ENCODE measurements at regions not wholly inside any gene's neighbourhood (a gene's known extent, or its start where the extent isn't known, plus 50 kb on each side); places are given as distances from the start of the nearest gene placed in this dataset.

DNA sequence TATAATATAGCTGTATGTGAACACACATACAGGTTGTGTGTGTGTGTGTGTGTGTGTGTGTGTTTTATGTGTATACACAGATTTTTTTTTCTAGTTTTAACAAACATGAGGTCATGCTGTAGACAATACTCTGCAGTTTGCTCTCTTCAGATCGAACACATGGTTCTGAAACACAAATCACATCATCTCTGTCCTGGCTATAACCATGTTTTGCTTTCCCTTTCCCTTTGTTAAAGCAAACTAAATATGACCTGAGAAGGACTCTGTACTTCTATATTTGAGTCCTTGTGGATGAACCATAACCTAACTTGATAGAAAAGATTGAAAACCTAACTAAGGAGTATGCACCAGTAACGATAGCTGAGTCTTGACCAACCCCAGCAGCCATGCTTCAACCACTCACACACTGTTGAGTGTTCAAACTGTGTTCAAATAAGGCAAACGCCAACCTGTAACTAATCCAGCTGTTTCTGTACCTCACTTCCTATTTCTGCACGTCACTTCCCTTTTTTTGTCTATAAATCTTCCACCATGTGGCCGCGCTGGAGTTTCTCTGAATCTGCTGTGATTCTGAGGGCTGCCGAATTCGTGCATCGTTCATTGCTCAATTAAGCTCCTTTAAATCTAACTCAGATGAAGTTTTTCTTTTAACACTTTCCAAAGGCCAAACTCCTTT is 303.8 kb downstream of the HS3ST3B1 start:
- H3K4me3 ChIP-seq (ENCODE audit: low read depth, low read length): no peak overlapping the region
- no peak for DNase-seq (ENCODE audit: low read depth)
- TF ChIP-seq, protein P1, sequence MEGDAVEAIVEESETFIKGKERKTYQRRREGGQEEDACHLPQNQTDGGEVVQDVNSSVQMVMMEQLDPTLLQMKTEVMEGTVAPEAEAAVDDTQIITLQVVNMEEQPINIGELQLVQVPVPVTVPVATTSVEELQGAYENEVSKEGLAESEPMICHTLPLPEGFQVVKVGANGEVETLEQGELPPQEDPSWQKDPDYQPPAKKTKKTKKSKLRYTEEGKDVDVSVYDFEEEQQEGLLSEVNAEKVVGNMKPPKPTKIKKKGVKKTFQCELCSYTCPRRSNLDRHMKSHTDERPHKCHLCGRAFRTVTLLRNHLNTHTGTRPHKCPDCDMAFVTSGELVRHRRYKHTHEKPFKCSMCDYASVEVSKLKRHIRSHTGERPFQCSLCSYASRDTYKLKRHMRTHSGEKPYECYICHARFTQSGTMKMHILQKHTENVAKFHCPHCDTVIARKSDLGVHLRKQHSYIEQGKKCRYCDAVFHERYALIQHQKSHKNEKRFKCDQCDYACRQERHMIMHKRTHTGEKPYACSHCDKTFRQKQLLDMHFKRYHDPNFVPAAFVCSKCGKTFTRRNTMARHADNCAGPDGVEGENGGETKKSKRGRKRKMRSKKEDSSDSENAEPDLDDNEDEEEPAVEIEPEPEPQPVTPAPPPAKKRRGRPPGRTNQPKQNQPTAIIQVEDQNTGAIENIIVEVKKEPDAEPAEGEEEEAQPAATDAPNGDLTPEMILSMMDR (IDR thresholded peaks at IDR 0.05; ENCODE audit: low read depth, low read length, missing control alignments): no peak

DNA sequence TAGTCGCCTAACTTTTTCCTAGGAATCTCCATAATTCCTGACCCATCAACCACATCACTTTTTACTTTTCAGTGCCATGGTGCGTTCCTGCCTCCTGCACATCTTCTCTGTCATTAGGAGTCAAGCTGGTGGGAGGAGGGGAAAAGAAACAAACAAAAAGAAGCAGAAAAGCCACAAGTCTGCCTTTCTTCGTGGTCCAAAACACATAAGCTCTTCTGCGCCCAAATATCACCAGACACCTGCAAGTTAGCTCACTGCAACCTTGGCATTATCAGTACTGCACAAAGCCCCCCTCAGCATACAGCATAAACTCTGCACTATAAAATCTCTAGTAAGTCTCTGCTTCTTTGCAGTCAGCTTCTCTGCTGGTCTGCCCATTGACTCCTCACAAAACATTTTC is 295.3 kb downstream of the HS3ST3B1 start:
- no peak overlapping the region for H3K4me3 ChIP-seq (ENCODE audit: low read depth, low read length)
- TF ChIP-seq, protein P1 (IDR thresholded peaks at IDR 0.05; ENCODE audit: low read depth, low read length, missing control alignments): no peak
- DNase-seq (ENCODE audit: low read depth): no peak

DNA sequence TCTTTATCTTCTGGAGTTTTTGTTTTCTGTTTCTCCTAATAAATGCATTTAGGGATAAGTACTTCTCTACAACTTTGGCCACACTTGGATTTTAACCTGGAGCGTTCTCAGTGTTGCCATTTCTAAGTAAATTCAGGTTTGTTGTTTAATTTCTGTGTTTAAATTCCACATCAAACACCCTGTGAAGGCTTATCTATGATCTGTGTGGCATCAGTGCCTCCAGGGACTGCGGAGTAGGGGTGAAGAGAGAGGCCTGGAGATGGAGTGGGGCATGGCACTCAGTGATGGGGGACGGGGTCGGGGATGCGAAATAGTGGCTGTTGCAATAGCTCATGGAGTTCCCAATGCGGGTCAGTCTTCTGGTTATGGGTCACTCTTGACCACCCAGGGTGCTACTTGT is 294.8 kb downstream of the HS3ST3B1 start:
- no peak overlapping the region for H3K4me3 ChIP-seq (ENCODE audit: low read depth, low read length)
- TF ChIP-seq, protein P1 (IDR thresholded peaks at IDR 0.05; ENCODE audit: low read depth, low read length, missing control alignments): no peak
- DNase-seq (ENCODE audit: low read depth): no peak

DNA sequence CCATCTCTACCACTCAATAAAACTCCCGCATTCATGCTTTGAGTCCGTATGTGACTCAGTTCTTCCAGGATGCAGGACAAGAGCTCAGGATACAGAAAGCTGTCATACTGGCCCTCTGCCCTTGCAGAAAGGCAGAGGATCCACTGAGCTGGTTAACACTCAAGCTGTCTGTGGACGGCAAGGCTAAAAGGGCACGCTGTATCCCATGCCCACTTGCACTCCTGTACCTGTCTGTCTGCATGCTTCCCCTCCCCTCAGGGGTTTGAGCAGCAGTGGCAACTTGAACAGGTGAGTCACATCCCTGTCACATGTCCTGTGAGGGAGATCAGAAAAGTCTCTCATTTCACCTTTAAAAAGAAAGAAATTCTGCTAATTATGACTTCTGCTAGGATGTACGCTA is 293.8 kb downstream of the HS3ST3B1 start:
- DNase-seq (ENCODE audit: low read depth): no peak
- H3K4me3 ChIP-seq (ENCODE audit: low read depth, low read length): no peak overlapping the region
- TF ChIP-seq, protein P1 (IDR thresholded peaks at IDR 0.05; ENCODE audit: low read depth, low read length, missing control alignments): no peak

DNA sequence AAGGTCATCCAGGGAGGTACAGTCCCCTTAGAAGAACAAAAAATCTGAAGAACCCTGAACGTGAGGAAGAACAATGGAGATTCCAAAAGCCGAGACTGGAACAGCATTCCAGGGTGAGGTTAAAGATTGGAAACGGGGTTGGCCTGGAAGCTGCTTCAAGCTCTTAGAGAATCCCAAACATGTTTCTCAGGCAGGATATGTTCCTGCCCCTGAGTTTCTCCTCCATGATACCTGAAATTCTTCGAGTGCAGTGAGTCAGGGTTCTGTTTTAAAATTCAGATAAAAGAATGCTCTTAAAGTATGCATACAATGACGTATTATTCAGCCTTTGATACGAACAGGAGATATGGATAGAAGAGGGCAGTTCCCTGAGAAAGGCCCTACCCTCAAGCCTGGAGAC is 293.1 kb downstream of the HS3ST3B1 start:
- no peak for DNase-seq (ENCODE audit: low read depth)
- H3K4me3 ChIP-seq (ENCODE audit: low read depth, low read length): no peak overlapping the region
- TF ChIP-seq, protein P1 (IDR thresholded peaks at IDR 0.05; ENCODE audit: low read depth, low read length, missing control alignments): no peak

DNA sequence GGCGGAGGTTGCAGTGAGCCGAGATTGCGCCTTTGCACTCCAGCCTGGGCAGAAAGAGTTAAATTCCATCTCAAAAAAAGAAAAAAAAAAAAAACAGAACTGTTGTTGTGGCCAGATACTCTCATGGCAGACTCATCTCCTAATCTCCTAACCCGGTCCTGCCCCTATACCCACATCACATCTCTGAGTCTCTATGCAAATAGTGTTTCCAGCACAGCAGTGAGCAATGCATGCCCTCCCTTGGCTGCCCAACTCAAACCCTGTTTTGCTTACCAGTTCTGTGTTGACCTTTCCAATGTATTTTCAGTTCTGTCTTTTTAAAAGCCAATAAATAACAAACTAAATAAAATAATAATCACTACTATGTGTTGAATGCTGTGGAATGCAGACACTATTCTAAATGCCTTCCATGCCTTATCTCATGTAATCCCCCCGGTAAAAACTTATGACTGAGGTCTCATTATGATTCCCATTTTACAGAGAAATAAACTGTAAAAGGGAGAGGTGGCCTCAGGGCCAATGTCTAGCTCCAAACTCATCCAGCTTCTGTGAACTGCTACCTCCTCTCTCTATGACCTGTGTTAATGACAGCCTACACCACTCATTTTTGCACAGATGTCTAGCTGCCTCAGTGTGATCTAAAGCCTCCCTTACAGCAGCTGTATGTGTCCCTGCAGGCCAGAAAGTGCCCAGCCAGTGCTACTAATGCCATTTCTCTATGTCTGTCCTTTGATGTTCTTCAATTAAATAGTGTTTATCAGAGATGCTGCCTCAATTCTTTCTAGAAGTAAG is 289.8 kb downstream of the HS3ST3B1 start:
- no peak overlapping the region for H3K4me3 ChIP-seq (ENCODE audit: low read depth, low read length)
- no peak for DNase-seq (ENCODE audit: low read depth)
- TF ChIP-seq, protein P1 (IDR thresholded peaks at IDR 0.05; ENCODE audit: low read depth, low read length, missing control alignments): no peak

All from GM12864 (cell line).